ENCODE measurements at regions not wholly inside any gene's neighbourhood (a gene's known extent, or its start where the extent isn't known, plus 50 kb on each side); places are given as distances from the start of the nearest gene placed in this dataset.

DNA sequence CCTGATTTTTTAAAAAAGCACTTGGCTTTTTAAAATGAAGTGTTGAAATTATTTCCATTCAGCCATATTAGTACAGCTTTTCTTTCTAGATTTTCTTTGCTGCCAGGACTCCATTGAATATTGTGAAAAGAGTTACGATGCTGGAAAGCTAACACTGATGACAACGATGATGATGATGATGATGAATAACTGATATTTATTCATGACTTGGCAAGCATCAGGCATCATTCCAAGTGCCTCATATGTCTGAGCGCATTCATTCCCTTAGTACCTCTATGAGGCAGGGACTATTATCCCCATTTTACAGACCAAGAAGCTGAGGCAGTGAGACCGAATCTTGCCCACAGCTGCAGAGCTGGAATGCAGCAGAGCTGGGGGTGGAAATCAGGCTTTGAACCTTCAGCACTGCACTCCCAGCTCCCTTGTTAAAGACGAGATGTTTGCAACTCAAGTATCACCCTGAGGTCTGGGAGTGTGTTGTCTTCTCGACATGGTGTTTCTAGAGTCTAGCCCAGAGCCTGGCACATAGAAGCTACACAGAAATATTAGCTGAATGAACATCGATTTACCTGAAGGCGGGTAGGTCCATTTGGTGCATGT lies 85.5 kb upstream of the FRMD1 start:
- Histone ChIP-seq H3K36me3 (ENCODE audit: control insufficient read depth, insufficient read depth, low read length) (no peaks in the 10 kb centered on the region), H3K27ac (ENCODE audit: insufficient read depth, low read length, poor library complexity, severe bottlenecking) (no peak overlapping the region), H3K27me3 (ENCODE audit: control insufficient read depth, insufficient read depth, low read length) (no peaks in the 10 kb centered on the region), H3K4me3 (ENCODE audit: low read depth, low read length) (no peak overlapping the region), H3K9me3 (ENCODE audit: control insufficient read depth in 2 of 2, low read length in 2 of 2) (no peaks in the 10 kb centered on the region), H3K4me1 (ENCODE audit: control insufficient read depth, insufficient read depth, low read length, poor library complexity, severe bottlenecking) (no peaks in the 10 kb centered on the region)
- H3K4me3 Mint-ChIP-seq = no peak overlapping the region
- no peaks in the 10 kb centered on the region for H3K36me3 Mint-ChIP-seq
- H3K27ac Mint-ChIP-seq = no peak overlapping the region
- no peak for DNase-seq
- no peak for ATAC-seq (ENCODE audit: low read depth in 2 of 2)
- peaks cover 0 to 2% (median 0%) of the 10 kb centered on the region in 4 donors for H3K4me1 Mint-ChIP-seq
- peaks cover 8% of the 10 kb centered on the region for H3K27me3 Mint-ChIP-seq
- peaks cover 0 to 5% (median 3%) of the 10 kb centered on the region in 7 donors for H3K9me3 Mint-ChIP-seq

- no peaks in the 10 kb centered on the region for H3K36me3 Mint-ChIP-seq
- no peaks in the 10 kb centered on the region for H3K27me3 ChIP-seq (ENCODE audit: control insufficient read depth, insufficient read depth, low read length)
- peaks cover 8% of the 10 kb centered on the region for H3K27me3 Mint-ChIP-seq
- no peak overlapping the region for H3K27ac Mint-ChIP-seq
- H3K4me1 ChIP-seq (ENCODE audit: control insufficient read depth, insufficient read depth, low read length, poor library complexity, severe bottlenecking) = no peaks in the 10 kb centered on the region
- ATAC-seq (ENCODE audit: low read depth in 2 of 2) (no peak), DNase-seq (no peak)
- no peaks in the 10 kb centered on the region for H3K9me3 ChIP-seq (ENCODE audit: control insufficient read depth in 2 of 2, low read length in 2 of 2)
- no peaks in the 10 kb centered on the region for H3K36me3 ChIP-seq (ENCODE audit: control insufficient read depth, insufficient read depth, low read length)
- H3K9me3 Mint-ChIP-seq = peaks cover 0 to 5% (median 2%) of the 10 kb centered on the region in 7 donors
- peak overlapping the region in 1 of 4 donors; percentile 47 for H3K4me3 Mint-ChIP-seq
- H3K27ac ChIP-seq (ENCODE audit: insufficient read depth, low read length, poor library complexity, severe bottlenecking) = no peak overlapping the region
- no peak overlapping the region for H3K4me3 ChIP-seq (ENCODE audit: low read depth, low read length)
- H3K4me1 Mint-ChIP-seq = peaks cover 0 to 2% (median 0%) of the 10 kb centered on the region in 4 donors
Measured at GRCh38 chr6:168163096-168163731, 84.2 kb upstream of the FRMD1 start.

- Mint-ChIP-seq H3K36me3 (no peaks in the 10 kb centered on the region), H3K27me3 (peaks cover 8% of the 10 kb centered on the region), H3K4me1 (no peaks in the 10 kb centered on the region), H3K27ac (no peak overlapping the region), H3K4me3 (no peak overlapping the region), H3K9me3 (peaks cover 0 to 2% (median 0%) of the 10 kb centered on the region in 7 donors)
- no peak overlapping the region for H3K27ac ChIP-seq (ENCODE audit: insufficient read depth, low read length, poor library complexity, severe bottlenecking)
- no peaks in the 10 kb centered on the region for H3K4me1 ChIP-seq (ENCODE audit: control insufficient read depth, insufficient read depth, low read length, poor library complexity, severe bottlenecking)
- no peak overlapping the region for H3K4me3 ChIP-seq (ENCODE audit: low read depth, low read length)
- DNase-seq (no peak), ATAC-seq (ENCODE audit: low read depth in 2 of 2) (no peak)
- no peaks in the 10 kb centered on the region for H3K36me3 ChIP-seq (ENCODE audit: control insufficient read depth, insufficient read depth, low read length)
- no peaks in the 10 kb centered on the region for H3K9me3 ChIP-seq (ENCODE audit: control insufficient read depth in 2 of 2, low read length in 2 of 2)
- no peaks in the 10 kb centered on the region for H3K27me3 ChIP-seq (ENCODE audit: control insufficient read depth, insufficient read depth, low read length)
Measured at GRCh38 chr6:168162366-168162765, 83.4 kb upstream of the FRMD1 start.

GRCh38 chr6:168161371-168161750 lies 82.3 kb upstream of the FRMD1 start:
- H3K4me3 ChIP-seq (ENCODE audit: low read depth, low read length) = no peak overlapping the region
- Mint-ChIP-seq H3K27ac (no peak overlapping the region), H3K36me3 (no peaks in the 10 kb centered on the region), H3K27me3 (peaks cover 8% of the 10 kb centered on the region), H3K9me3 (peaks cover 0 to 2% (median 0%) of the 10 kb centered on the region in 7 donors), H3K4me1 (no peaks in the 10 kb centered on the region), H3K4me3 (no peak overlapping the region)
- no peak for DNase-seq
- H3K27ac ChIP-seq (ENCODE audit: insufficient read depth, low read length, poor library complexity, severe bottlenecking) = no peak overlapping the region
- H3K4me1 ChIP-seq (ENCODE audit: control insufficient read depth, insufficient read depth, low read length, poor library complexity, severe bottlenecking) = no peaks in the 10 kb centered on the region
- H3K27me3 ChIP-seq (ENCODE audit: control insufficient read depth, insufficient read depth, low read length) = no peaks in the 10 kb centered on the region
- ATAC-seq (ENCODE audit: low read depth in 2 of 2) = no peak
- H3K36me3 ChIP-seq (ENCODE audit: control insufficient read depth, insufficient read depth, low read length) = no peaks in the 10 kb centered on the region
- no peaks in the 10 kb centered on the region for H3K9me3 ChIP-seq (ENCODE audit: control insufficient read depth in 2 of 2, low read length in 2 of 2)

DNA sequence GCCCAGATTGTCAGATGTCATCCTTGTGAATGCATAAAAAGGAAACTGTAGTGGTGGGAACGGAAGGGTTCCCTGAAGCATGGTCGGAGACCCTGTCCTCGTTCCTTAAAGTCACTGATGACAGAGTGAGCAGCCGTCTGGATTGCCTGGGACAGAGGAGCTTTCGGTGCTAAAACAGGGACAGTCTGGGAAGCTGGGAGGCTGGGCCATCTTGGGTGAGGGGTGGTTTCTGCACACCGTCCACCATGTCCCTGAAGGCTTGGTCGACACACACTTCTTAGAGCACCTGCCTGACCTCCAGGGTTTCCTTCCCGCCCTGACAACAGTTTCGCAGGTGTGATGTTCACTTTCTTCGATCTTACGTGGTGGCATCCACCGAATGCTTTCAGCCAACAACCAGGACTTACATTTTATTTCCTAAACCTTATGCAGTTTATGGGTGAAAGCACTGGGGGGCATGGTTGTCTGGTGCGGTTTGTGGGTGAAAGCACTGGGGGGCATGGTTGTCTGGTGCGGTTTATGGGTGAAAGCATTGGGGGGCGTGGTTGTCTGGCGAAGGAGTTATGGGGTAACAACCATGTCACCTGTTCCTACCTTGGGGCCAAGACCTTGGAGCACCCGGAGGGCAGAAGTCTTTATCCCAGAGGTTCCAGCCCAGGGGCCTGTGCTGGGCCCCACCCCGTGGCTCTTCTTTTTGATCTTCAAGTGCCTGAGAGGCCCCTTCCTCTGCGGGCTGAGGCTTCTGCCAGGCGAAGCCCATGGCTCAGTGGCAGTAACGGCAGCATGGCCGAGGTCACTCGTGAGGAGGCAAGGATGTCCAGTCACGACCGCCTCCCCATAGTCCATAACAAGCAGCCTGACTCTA lies 81.7 kb upstream of the FRMD1 start:
- peaks cover 8% of the 10 kb centered on the region for H3K27me3 Mint-ChIP-seq
- H3K36me3 Mint-ChIP-seq = no peaks in the 10 kb centered on the region
- no peak overlapping the region for H3K4me3 ChIP-seq (ENCODE audit: low read depth, low read length)
- no peaks in the 10 kb centered on the region for H3K9me3 ChIP-seq (ENCODE audit: control insufficient read depth in 2 of 2, low read length in 2 of 2)
- ATAC-seq (ENCODE audit: low read depth in 2 of 2) = no peak
- no peak for DNase-seq
- no peaks in the 10 kb centered on the region for H3K36me3 ChIP-seq (ENCODE audit: control insufficient read depth, insufficient read depth, low read length)
- no peaks in the 10 kb centered on the region for H3K4me1 Mint-ChIP-seq
- H3K4me1 ChIP-seq (ENCODE audit: control insufficient read depth, insufficient read depth, low read length, poor library complexity, severe bottlenecking) = no peaks in the 10 kb centered on the region
- H3K27me3 ChIP-seq (ENCODE audit: control insufficient read depth, insufficient read depth, low read length) = no peaks in the 10 kb centered on the region
- H3K27ac Mint-ChIP-seq = no peak overlapping the region
- H3K27ac ChIP-seq (ENCODE audit: insufficient read depth, low read length, poor library complexity, severe bottlenecking) = no peak overlapping the region
- peaks cover 0 to 2% (median 0%) of the 10 kb centered on the region in 7 donors for H3K9me3 Mint-ChIP-seq
- H3K4me3 Mint-ChIP-seq = no peak overlapping the region

DNA sequence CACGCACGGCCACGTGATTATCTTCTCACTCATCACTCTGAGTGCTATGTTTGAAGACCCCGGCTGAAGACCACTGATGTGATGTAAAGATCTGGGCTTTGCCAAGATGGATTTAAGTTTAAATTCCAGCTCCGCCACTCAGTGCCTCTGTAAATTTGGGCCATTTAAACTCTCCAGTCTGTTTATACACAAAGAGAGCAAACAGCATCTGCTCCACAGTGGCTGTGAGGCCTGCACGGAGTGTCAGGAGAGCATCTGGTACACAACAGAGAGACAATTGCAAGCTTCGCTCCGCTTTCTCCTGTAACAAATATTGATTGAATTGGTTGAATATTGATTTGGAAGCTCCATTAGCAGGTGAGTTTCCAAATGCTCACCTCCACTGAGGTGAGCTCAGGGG lies 80.5 kb upstream of the FRMD1 start:
- peaks cover 0 to 2% (median 0%) of the 10 kb centered on the region in 7 donors for H3K9me3 Mint-ChIP-seq
- no peaks in the 10 kb centered on the region for H3K36me3 ChIP-seq (ENCODE audit: control insufficient read depth, insufficient read depth, low read length)
- no peaks in the 10 kb centered on the region for H3K36me3 Mint-ChIP-seq
- H3K27ac ChIP-seq (ENCODE audit: insufficient read depth, low read length, poor library complexity, severe bottlenecking) = no peak overlapping the region
- no peak overlapping the region for H3K27ac Mint-ChIP-seq
- H3K27me3 Mint-ChIP-seq = peaks cover 8% of the 10 kb centered on the region
- H3K4me3 ChIP-seq (ENCODE audit: low read depth, low read length) = no peak overlapping the region
- DNase-seq (no peak), ATAC-seq (ENCODE audit: low read depth in 2 of 2) (no peak)
- no peak overlapping the region for H3K4me3 Mint-ChIP-seq
- H3K27me3 ChIP-seq (ENCODE audit: control insufficient read depth, insufficient read depth, low read length) = no peaks in the 10 kb centered on the region
- no peaks in the 10 kb centered on the region for H3K4me1 Mint-ChIP-seq
- no peaks in the 10 kb centered on the region for H3K4me1 ChIP-seq (ENCODE audit: control insufficient read depth, insufficient read depth, low read length, poor library complexity, severe bottlenecking)
- H3K9me3 ChIP-seq (ENCODE audit: control insufficient read depth in 2 of 2, low read length in 2 of 2) = no peaks in the 10 kb centered on the region

- no peak overlapping the region for H3K27ac ChIP-seq (ENCODE audit: insufficient read depth, low read length, poor library complexity, severe bottlenecking)
- H3K4me3 ChIP-seq (ENCODE audit: low read depth, low read length) = no peak overlapping the region
- H3K36me3 Mint-ChIP-seq = no peaks in the 10 kb centered on the region
- DNase-seq (no peak), ATAC-seq (ENCODE audit: low read depth in 2 of 2) (no peak)
- H3K4me3 Mint-ChIP-seq = no peak overlapping the region
- no peaks in the 10 kb centered on the region for H3K9me3 ChIP-seq (ENCODE audit: control insufficient read depth in 2 of 2, low read length in 2 of 2)
- no peaks in the 10 kb centered on the region for H3K27me3 ChIP-seq (ENCODE audit: control insufficient read depth, insufficient read depth, low read length)
- H3K27me3 Mint-ChIP-seq = peaks cover 8% of the 10 kb centered on the region
- peaks cover 0 to 2% (median 0%) of the 10 kb centered on the region in 7 donors for H3K9me3 Mint-ChIP-seq
- H3K36me3 ChIP-seq (ENCODE audit: control insufficient read depth, insufficient read depth, low read length) = no peaks in the 10 kb centered on the region
- no peaks in the 10 kb centered on the region for H3K4me1 ChIP-seq (ENCODE audit: control insufficient read depth, insufficient read depth, low read length, poor library complexity, severe bottlenecking)
- no peaks in the 10 kb centered on the region for H3K4me1 Mint-ChIP-seq
- H3K27ac Mint-ChIP-seq = no peak overlapping the region
Measured at GRCh38 chr6:168158980-168159349, 80.0 kb upstream of the FRMD1 start.
